K562 (cell line): ENCODE measurements at regions not wholly inside any gene's neighbourhood (a gene's known extent, or its start where the extent isn't known, plus 50 kb on each side); places are given as distances from the start of the nearest gene placed in this dataset.

Experiments used
- ARID1B ChIP-seq: fragments of 450-650 bp; IDR thresholded peaks from 2 replicates; pipeline ENCODE4 v1.6.1; 2016; ENCODE audit warnings: antibody characterized with exemption, mild to moderate bottlenecking, inconsistent platforms
- FOXM1 ChIP-seq, 2 experiments: fragments of 450-650 bp in 1 of 2; sonication (generic) in 1 of 2; formaldehyde crosslinking in 1 of 2; IDR thresholded peaks; 2 replicates each; pipeline versions ENCODE4 v1.6.1 to v1.9.0; 2017 to 2022; ENCODE audit warnings: low read depth in 2 of 2, mild to moderate bottlenecking in 2 of 2, missing genetic modification reagents in 1 of 2, moderate library complexity in 1 of 2
- HMBOX1 ChIP-seq: sonication (generic); IDR thresholded peaks from 2 replicates; pipeline ENCODE4 v1.6.1; 2016
- MAX ChIP-seq: sonication (generic); formaldehyde crosslinking; IDR thresholded peaks from 2 replicates; pipeline ENCODE4 v1.9.0; 2022; ENCODE audit warnings: mild to moderate bottlenecking, missing genetic modification reagents
- MGA ChIP-seq: fragments of 450-650 bp; IDR thresholded peaks from 2 replicates; pipeline ENCODE4 v1.6.1; 2016; ENCODE audit warnings: mild to moderate bottlenecking, moderate library complexity
- RBM15 ChIP-seq: fragments of 200-400 bp; formaldehyde crosslinking; IDR thresholded peaks from 2 replicates; pipeline ENCODE4 v1.6.1; 2018; ENCODE audit warnings: mild to moderate bottlenecking, low read length, moderate library complexity; ENCODE audit not compliant: insufficient read depth
- RNF2 ChIP-seq: sonication (generic); IDR thresholded peaks from 2 replicates; pipeline ENCODE4 v1.6.1; 2016
- RNF219 ChIP-seq: fragments of 250-450 bp; sonication (Bioruptor Pico); IDR thresholded peaks from 2 replicates; pipeline ENCODE4 v1.5.0; 2022; ENCODE audit warnings: mild to moderate bottlenecking
- TBP ChIP-seq: optimal IDR thresholded peaks from 2 replicates; pipeline ENCODE3; 2011; ENCODE audit warnings: low read depth, low read length, improper control_type of control experiment
- TEAD4 ChIP-seq, 2 experiments: sonication (generic) in 1 of 2; formaldehyde crosslinking in 1 of 2; IDR thresholded peaks; 2 replicates each; pipeline versions ENCODE4 v1.6.1 to v1.8.0; 2012 to 2022; ENCODE audit warnings: borderline replicate concordance in 1 of 2, inconsistent platforms in 1 of 2, low read length in 1 of 2, mild to moderate bottlenecking in 1 of 2, missing genetic modification reagents in 1 of 2
- ZNF511 ChIP-seq: sonication (generic); formaldehyde crosslinking; IDR thresholded peaks from 2 replicates; pipeline ENCODE4 v1.8.0; 2022; ENCODE audit warnings: mild to moderate bottlenecking, missing genetic modification reagents

GRCh38 chr4:79603681-79604080 is 195.7 kb upstream of the GK2 start (continued):
- TF ChIP-seq MGA (no peak), FOXM1 (IDR thresholded peaks at IDR 0.05; ENCODE audit: low read depth) (0 out of 2 replicates have a peak, but pooled peaks have one; percentile 30), FOXM1 (CRISPR knock-in tag; IDR thresholded peaks at IDR 0.05; ENCODE audit: low read depth) (no peak), RNF2 (peak; percentile 34; the same call in 1 of the 2 replicates), RNF219 (CRISPR knock-in tag) (no peak), TEAD4 (IDR thresholded peaks at IDR 0.05; ENCODE audit: low read length) (peak; percentile 47; the same call in 1 of the 2 replicates), TEAD4 (CRISPR knock-in tag; IDR thresholded peaks at IDR 0.05; ENCODE audit: borderline replicate concordance) (no peak), ARID1B (peak; percentile 34; the same call in 1 of the 2 replicates), TBP (no peak), RBM15 (no peak), HMBOX1 (0 out of 2 replicates have a peak, but pooled peaks have one; percentile 35), ZNF511 (CRISPR knock-in tag) (no peak), MAX (CRISPR knock-in tag) (no peak)
